CD14-positive monocyte (primary cell): ENCODE measurements at regions not wholly inside any gene's neighbourhood (a gene's known extent, or its start where the extent isn't known, plus 50 kb on each side); places are given as distances from the start of the nearest gene placed in this dataset.

Experiments
- DNase-seq, 3 donors: peaks; one replicate each; pipeline ENCODE4 v3.0.0-alpha.2; 2011 to 2022
- H2AFZ ChIP-seq: 2 replicates; pipeline ENCODE4 v1.6.0; 2012; ENCODE audit warnings: mild to moderate bottlenecking, low read depth, low read length, inconsistent platforms; ENCODE audit not compliant: insufficient read depth, poor library complexity, severe bottlenecking
- H3K27ac ChIP-seq, 2 donors: 1 replicate in 1 of 2; 2 replicates in 1 of 2; pipeline ENCODE4 v1.5.1; 2012 to 2013; ENCODE audit warnings: low read length in 2 of 2, control low read depth in 1 of 2, inconsistent platforms in 1 of 2, low read depth in 1 of 2, mild to moderate bottlenecking in 1 of 2
- H3K27me3 ChIP-seq, 2 donors: one replicate each; pipeline versions ENCODE4 v1.6.0 to v1.6.1; 2011 to 2013; ENCODE audit warnings: low read length in 2 of 2; ENCODE audit not compliant: control insufficient read depth in 2 of 2, insufficient read depth in 2 of 2
- H3K36me3 ChIP-seq, 2 donors: replicated peaks in 1 of 2; 1 replicate in 1 of 2; 2 replicates in 1 of 2; pipeline versions ENCODE4 v1.5.1 to v1.6.1; 2012 to 2013; ENCODE audit warnings: low read length in 2 of 2, control low read depth in 1 of 2, inconsistent platforms in 1 of 2, mild to moderate bottlenecking in 1 of 2; ENCODE audit not compliant: insufficient read depth in 2 of 2, control insufficient read depth in 1 of 2
- H3K4me1 ChIP-seq, 2 donors: 1 replicate in 1 of 2; 2 replicates in 1 of 2; pipeline versions ENCODE4 v1.5.1 to v1.6.1; 2012 to 2013; ENCODE audit warnings: low read length in 2 of 2, control low read depth in 1 of 2, inconsistent platforms in 1 of 2, mild to moderate bottlenecking in 1 of 2, moderate library complexity in 1 of 2; ENCODE audit not compliant: insufficient read depth in 2 of 2, control insufficient read depth in 1 of 2
- H3K4me2 ChIP-seq: replicated peaks from 2 replicates; pipeline ENCODE3; 2012; ENCODE audit warnings: low read length, moderate library complexity, mild to moderate bottlenecking; ENCODE audit not compliant: poor library complexity, severe bottlenecking; ENCODE audit errors: extremely low read depth
- H3K4me3 ChIP-seq, 3 experiments: fragments of 200-600 bp in 1 of 3; sonication (generic) in 1 of 3; replicated peaks in 1 of 3; 1 replicate in 2 of 3; 2 replicates in 1 of 3; pipeline ENCODE4 v1.5.1; 2011 to 2013; ENCODE audit warnings: low read length in 3 of 3, mild to moderate bottlenecking in 3 of 3, control low read depth in 2 of 3, low read depth in 2 of 3, inconsistent platforms in 1 of 3, moderate library complexity in 1 of 3
- H3K79me2 ChIP-seq: 2 replicates; pipeline ENCODE4 v1.6.0; 2012; ENCODE audit warnings: mild to moderate bottlenecking, control low read depth, inconsistent platforms, low read length, moderate library complexity; ENCODE audit not compliant: insufficient read depth
- H3K9ac ChIP-seq: 2 replicates; pipeline ENCODE4 v1.6.0; 2017; ENCODE audit warnings: low read length, mild to moderate bottlenecking; ENCODE audit not compliant: insufficient read depth, poor library complexity, severe bottlenecking
- H3K9me3 ChIP-seq, 2 donors: replicated peaks in 1 of 2; 1 replicate in 1 of 2; 2 replicates in 1 of 2; pipeline versions ENCODE4 v1.5.1 to v1.6.1; 2012 to 2013; ENCODE audit warnings: low read length in 2 of 2, control low read depth in 1 of 2; ENCODE audit not compliant: control insufficient read depth in 1 of 2, insufficient read depth in 1 of 2
- H4K20me1 ChIP-seq: 2 replicates; pipeline ENCODE4 v1.6.0; 2012; ENCODE audit warnings: mild to moderate bottlenecking, low read length, control low read depth, moderate library complexity; ENCODE audit not compliant: insufficient read depth
- H3K27ac Mint-ChIP-seq, 7 donors: one replicate each; pipeline ENCODE4 v1.8.0; 2020; ENCODE audit warnings: mild to moderate bottlenecking in 7 of 7, mixed read lengths in 7 of 7, moderate library complexity in 6 of 7, inconsistent platforms in 2 of 7
- H3K27me3 Mint-ChIP-seq, 3 donors: one replicate each; pipeline ENCODE4 v1.8.0; 2021 to 2022; ENCODE audit warnings: low read depth in 3 of 3, mild to moderate bottlenecking in 3 of 3, mixed read lengths in 3 of 3, moderate library complexity in 3 of 3, inconsistent platforms in 1 of 3
- H3K36me3 Mint-ChIP-seq, 2 donors: one replicate each; pipeline ENCODE4 v1.8.0; 2020; ENCODE audit warnings: mixed read lengths in 2 of 2, inconsistent platforms in 1 of 2, mild to moderate bottlenecking in 1 of 2
- H3K4me1 Mint-ChIP-seq: one replicate; pipeline ENCODE4 v1.8.0; 2020; ENCODE audit warnings: mild to moderate bottlenecking, mixed read lengths
- H3K4me3 Mint-ChIP-seq, 2 donors: one replicate each; pipeline ENCODE4 v1.8.0; 2020; ENCODE audit warnings: mild to moderate bottlenecking in 2 of 2, mixed read lengths in 2 of 2, moderate library complexity in 1 of 2
- H3K9me3 Mint-ChIP-seq, 7 donors: one replicate each; pipeline ENCODE4 v1.8.0; 2020 to 2022; ENCODE audit warnings: mixed read lengths in 7 of 7, mild to moderate bottlenecking in 6 of 7, moderate library complexity in 6 of 7, inconsistent platforms in 2 of 7
- CTCF ChIP-seq: fragments of 200-600 bp; IDR thresholded peaks from one replicate; pipeline ENCODE4 v1.8.0; 2022; ENCODE audit warnings: antibody characterized with exemption, mild to moderate bottlenecking
- WGBS: methylation state at CpG from one replicate; pipeline ENCODE4 v1.1.5; 2013; ENCODE audit warnings: missing lambda C conversion rate; ENCODE audit not compliant: insufficient coverage; 5-methylcytosine and 5-hydroxymethylcytosine counted together
- intact Hi-C, 2 donors: fragments of 100-400 bp; cut with micrococcal nuclease; formaldehyde crosslinking; loops; one replicate each; pipeline versions ENCODE4 v1.15.0 to v1.15.1; 2023

DNA sequence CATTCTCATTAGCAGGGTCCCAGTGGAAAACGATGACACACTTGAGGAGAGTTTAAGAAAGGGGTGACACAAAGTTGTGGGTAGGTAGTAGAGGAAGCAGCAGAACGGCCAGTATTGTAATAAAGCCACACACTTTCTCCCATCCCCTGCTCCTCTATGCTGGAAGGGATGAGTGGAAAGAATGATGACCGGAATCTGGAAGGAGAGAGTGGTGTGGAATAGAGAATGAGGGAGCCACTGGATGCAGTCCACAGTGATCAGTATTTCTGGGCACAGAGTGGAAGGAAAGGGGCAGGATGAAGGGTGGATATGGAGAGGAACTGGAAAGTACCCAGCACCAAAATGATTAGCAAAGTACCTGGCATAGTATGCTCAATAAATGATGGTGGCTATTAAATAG, 133.8 kb upstream of the DAB2 start:
- no peak overlapping the region for H3K4me3 ChIP-seq
- H3K27ac ChIP-seq, result no peak overlapping the region
- no peak overlapping the region for H3K4me3 Mint-ChIP-seq
- H3K9me3 Mint-ChIP-seq, result peaks cover 0 to 2% (median 0%) of the 10 kb centered on the region in 7 donors
- no peaks in the 10 kb centered on the region for H3K79me2 ChIP-seq
- no peaks in the 10 kb centered on the region for H3K36me3 ChIP-seq
- intact Hi-C loops, result no loop called here
- peaks cover 12 to 14% of the 10 kb centered on the region in 2 donors for H3K4me1 ChIP-seq
- no peak for DNase-seq
- no peaks in the 10 kb centered on the region for H3K36me3 Mint-ChIP-seq
- no peak overlapping the region for H3K9ac ChIP-seq
- H3K9me3 ChIP-seq, result no peaks in the 10 kb centered on the region
- 100% methylated on average over 1 of the region's 3 CpGs for WGBS
- H3K27me3 ChIP-seq, result no peaks in the 10 kb centered on the region
- peaks cover 0 to 3% (median 1%) of the 10 kb centered on the region in 3 donors for H3K27me3 Mint-ChIP-seq
- peaks cover 5% of the 10 kb centered on the region for H3K4me1 Mint-ChIP-seq
- H4K20me1 ChIP-seq, result no peaks in the 10 kb centered on the region
- no peak for TF ChIP-seq CTCF
- no peak overlapping the region for H3K27ac Mint-ChIP-seq
- no peak overlapping the region for H3K4me2 ChIP-seq
- H2AFZ ChIP-seq, result no peak overlapping the region

DNA sequence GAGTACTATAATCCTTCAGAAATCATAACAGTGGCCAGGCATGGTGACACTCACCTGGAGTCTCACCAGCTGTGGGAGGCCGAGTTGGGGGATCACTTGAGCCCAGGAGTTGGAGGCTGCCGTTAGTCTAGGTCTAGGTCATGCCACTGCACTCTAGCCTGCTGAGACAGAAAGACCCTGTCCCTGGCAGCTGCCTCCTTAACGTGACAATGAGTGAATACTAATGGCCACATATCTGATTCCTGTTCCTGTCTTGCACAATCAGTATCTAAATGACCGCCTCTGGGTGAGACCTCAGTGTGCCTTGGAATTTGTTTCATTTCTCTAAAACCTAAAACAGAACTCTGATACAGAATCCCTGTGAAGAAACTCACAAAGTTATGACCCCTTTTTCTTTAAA, 131.0 kb upstream of the DAB2 start:
- Histone ChIP-seq H3K4me3 (no peak overlapping the region), H4K20me1 (no peaks in the 10 kb centered on the region), H3K4me2 (no peak overlapping the region), H2AFZ (peak overlapping the region; percentile 17), H3K27me3 (no peaks in the 10 kb centered on the region), H3K4me1 (peaks cover 12 to 14% of the 10 kb centered on the region in 2 donors), H3K9ac (no peak overlapping the region), H3K79me2 (no peaks in the 10 kb centered on the region), H3K27ac (peak overlapping the region in 1 of 2 donors; percentile 40), H3K9me3 (no peaks in the 10 kb centered on the region), H3K36me3 (no peaks in the 10 kb centered on the region)
- intact Hi-C loops, result no loop called here
- Mint-ChIP-seq H3K36me3 (no peaks in the 10 kb centered on the region), H3K27me3 (peaks cover 0 to 5% (median 1%) of the 10 kb centered on the region in 3 donors), H3K9me3 (peaks cover 0 to 5% (median 0%) of the 10 kb centered on the region in 7 donors), H3K27ac (peak overlapping the region in 5 of 7 donors; percentile 17 to 64 (median 19)), H3K4me3 (no peak overlapping the region), H3K4me1 (peaks cover 5% of the 10 kb centered on the region)
- no peak for TF ChIP-seq CTCF
- 36% methylated on average over 4 of the region's 4 CpGs for WGBS
- peak; percentile 32 to 75 (median 69) for DNase-seq
